ENCODE measurements at regions not wholly inside any gene's neighbourhood (a gene's known extent, or its start where the extent isn't known, plus 50 kb on each side); places are given as distances from the start of the nearest gene placed in this dataset.

GRCh38 chr2:38470115-38470514 lies 93.0 kb upstream of the ATL2 start:
- no peak for TF ChIP-seq CTCF (IDR thresholded peaks at IDR 0.05)
- no peak for TF ChIP-seq EP300 (IDR thresholded peaks at IDR 0.05)
